Glomerular endothelial cell (primary cell): ENCODE measurements at regions not wholly inside any gene's neighbourhood (a gene's known extent, or its start where the extent isn't known, plus 50 kb on each side); places are given as distances from the start of the nearest gene placed in this dataset.

ENCODE experiments used
- DNase-seq: peaks from one replicate; pipeline ENCODE4 v3.0.0-alpha.2; 2011; ENCODE audit warnings: low read depth, low spot score; ENCODE audit errors: extremely low read depth

DNA sequence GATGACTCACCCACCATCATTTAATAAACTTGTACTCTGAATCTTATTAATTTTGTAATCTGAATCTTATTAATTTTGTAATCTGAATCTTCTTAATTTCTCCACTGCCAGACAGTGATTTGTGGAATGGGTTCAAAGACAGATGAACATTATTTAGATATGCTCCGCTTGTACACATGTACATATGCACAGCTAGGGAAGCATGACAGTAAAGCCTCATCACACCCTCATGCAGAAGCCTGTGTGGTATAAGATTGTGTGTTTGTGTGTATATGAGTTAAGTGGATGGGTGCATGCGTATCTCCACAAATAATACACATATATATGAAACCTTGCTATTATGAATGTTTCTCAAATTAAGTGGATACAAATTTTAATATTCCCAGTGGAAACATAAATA is 318.5 kb upstream of the SFRP2 start:
- no peak for DNase-seq

DNA sequence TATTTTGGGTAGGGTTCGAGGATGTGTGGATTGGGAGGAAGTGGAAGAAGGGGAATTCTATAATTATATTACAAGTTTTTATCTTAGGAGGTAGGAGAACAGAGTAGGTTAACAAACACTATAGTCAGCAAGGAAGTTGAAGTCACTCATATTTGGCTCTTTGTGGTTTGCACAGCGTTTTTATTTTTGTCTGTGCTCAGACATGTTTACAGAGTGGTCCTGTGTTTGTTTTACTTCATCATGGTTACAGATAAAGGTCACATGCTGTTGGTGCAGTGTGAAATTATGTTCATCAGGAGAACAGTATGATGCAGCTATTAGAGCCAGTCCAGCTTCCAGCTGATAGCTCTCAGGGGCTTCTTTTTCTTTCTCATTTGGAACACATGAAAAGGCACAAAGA is 299.9 kb upstream of the SFRP2 start:
- DNase-seq: no peak

DNA sequence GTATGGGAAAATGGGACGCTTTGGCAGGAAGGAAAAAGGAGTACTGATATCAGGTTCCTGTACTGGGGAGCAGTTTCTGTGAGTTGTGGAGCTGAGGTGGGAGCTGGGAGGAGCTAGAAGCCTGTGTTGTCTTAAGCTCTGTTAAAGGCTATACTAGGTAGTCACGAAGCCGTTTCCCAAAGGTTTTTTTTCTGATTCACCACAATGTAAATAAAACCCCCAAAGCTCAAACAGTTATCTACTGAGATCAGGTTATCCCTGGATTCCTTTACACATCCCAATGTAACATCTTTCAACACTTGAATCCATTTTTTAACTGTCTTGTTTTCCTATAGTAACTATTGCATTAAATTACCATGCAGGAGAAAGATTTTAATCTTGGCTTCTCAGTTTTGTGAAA is 297.4 kb upstream of the SFRP2 start:
- DNase-seq: no peak

DNA sequence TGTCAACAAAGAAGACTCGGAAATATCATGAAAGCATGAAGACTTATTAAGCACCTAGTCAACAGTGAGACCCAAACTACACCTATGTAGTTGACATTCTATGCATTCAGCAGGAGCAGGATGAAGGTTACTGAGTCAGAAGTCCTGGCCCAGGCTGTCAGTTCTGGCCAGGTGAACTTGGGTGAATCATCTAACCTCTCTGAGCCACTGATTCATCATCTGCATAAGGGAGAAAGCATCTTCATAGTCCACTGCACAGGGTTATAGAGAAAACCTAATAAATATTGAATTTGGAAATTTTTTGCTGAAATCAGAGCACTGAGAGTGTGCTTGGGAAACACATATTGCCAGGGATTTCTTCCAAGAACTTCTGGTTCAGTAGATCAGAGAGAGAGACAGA is 296.0 kb upstream of the SFRP2 start:
- DNase-seq: no peak

DNA sequence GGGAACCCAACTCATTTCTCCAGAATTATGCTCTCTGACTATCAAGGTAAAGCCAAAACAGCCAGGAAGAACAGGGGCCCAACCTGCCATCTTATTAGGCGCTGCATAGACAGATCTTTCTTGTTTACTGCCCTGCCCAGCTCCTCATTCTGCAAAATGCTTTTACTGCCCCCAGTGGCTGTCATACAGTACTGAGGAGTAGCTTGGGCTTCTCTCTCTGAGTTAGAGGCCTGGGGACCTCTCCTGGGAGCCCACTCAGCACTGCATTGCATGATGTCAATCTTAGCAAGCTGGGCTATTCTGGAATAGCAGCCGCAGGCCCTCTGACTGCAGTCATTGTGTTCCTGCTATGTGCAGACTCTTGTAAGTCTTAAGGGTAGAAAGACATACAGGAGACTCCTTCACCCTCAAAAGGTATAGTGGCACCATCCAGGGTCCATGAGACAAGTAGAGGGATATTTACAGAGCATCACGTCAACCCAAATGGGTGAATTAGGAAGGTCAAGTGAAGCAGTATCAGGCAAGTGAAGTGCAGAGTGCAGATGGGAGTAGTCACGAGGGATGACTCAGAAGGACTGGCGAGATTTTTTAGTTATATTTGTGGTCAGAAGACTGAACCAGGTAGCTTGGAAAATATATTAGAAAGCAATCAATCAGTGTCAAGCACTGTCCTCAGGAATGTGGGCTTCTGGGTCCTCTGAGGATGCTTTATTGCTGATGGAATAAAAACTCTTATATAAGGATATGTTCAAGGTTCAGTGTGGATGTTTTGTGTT is 294.1 kb upstream of the SFRP2 start:
- no peak for DNase-seq

DNA sequence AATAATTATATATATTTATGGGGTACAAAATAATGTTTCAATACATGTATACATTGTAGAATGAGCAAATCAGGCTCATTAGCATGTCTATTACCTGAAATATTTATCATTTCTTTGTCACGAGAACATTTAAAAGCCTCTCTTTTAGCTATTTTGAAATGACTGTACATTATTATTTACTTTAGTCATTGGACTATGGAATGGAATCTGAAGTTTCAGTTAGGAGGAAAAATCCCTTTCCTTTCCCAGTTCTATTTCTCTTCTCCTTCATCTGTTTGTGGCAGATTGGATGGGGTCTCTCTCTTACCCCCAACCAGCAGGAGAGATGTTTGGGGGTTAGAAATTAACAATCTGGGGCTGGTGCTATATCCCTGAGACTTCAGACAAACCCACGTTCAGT is 292.5 kb upstream of the SFRP2 start:
- no peak for DNase-seq

DNA sequence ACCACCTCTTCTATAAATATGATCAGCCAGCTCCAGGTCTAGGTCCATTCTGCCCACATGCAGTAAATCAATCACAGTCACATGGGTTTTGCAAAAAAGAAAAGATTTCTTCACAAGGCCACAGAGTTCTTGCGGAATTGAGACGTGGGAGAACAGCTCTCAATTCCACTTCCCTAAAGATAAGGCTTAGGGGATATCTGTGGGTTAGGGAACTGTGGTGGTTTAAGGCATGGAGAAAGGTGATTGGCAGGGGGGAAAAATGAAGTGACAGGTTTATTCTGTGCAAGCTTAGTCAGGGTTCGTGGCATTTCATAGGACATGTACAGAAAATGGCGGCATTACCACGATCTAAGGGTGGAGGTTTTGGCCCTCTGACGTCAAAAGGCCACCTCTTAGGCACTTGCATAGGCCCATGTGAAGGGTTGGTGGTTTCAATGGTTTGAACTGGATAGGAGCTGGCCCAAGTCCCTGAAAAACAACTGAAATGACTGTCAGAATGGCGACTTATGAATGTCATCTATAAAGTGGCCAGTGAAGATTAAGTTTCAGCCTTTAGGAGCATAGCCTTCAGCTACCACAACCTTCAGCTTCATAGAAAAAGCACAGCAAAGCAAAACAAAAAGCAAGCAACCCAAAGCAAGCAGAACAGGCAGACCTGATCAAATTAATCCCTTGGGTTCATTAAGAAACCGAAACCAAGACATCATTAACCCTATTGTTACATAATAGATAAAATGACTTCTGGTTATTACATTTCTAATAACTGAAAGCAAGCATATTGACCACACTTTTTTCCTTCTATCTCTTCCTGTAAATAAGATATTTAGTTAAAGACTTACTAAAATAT is 289.8 kb upstream of the SFRP2 start:
- DNase-seq: no peak

DNA sequence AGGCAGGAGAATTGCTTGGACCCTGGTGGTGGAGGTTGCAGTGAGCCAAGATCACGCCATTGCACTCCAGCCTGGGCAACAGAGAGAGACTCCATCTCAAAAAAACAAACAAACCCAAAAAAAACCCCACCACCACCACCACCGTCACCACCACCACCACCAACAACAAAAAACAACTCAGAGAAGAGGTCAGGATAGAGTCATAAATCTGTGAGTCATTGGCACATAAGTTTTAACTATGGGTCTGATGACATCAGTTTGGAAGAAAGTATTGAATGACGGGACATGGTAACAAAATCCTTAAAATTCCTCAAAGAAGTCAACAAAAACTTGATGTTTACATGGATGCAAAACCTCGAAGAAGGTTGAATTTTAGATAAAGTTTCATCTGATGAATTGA is 288.0 kb upstream of the SFRP2 start:
- DNase-seq: no peak

DNA sequence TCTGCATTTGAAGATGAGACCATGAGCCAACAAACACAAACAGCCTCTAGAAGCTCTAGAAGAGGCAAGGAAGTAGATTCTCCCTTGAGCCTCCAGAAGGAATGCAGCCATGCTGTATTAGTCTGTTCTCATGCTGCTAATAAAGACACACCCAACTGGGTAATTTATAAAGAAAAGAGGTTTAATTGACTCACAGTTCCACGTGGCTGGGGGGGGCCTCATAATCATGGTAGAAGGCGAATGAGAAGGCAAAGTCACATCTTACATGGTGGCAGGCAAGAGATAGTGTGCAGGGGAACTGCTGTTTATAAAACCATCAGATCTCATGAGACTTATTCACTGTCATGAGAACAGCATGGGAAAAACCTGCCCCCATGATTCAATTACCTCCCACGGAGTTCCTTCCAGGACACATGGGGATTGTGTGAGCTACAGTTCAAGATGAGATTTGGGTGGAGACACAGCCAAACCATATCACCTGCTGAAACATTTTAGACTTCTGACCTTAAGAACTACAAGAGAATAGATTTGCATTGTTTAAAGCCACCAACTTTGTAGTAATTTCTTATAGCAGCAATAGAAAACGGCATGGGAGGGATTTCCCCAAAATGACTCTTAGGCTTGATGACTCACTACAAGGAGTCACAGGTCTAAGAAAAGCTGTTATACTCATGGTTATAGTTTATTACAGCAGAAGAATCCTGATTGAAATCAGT is 284.4 kb upstream of the SFRP2 start:
- no peak for DNase-seq

DNA sequence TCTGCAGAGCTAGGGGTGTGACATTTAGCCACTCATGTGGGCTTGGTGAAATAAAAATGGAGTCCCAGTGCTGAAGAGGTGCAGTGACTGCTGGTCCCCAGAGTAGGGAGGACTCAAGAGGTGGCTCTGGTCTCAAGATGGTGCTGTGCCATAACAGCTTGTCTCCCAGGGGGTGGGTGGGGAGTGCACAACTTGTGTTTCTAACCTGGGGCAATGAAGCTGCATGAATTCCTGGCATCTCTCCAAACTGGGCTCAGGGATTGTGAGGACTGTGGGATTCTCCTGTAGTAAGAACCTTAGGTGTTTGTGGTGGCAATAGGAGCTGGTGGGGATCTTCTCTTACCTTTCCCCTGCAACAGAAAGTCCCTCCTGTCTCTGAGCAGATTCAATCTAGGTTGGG is 278.9 kb upstream of the SFRP2 start:
- no peak for DNase-seq

DNA sequence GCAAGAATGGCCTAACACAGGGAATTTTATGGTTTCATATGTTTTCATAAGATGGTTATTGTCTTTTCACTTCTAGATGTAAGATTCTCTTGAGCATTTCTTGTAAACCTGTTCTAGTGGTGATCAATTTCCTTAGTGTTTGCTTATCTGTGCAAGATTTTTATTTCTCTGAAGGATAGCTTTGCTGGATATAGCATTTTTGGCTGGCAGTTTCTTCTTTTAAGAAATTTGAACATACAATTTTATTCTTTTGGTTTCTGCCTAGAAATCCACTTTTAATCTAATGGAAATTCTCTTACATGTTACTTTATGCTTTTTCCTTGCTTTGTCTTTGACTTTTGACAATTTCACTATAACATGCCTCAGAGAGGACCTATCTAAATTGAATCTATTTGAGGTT is 276.5 kb upstream of the SFRP2 start:
- DNase-seq: no peak

DNA sequence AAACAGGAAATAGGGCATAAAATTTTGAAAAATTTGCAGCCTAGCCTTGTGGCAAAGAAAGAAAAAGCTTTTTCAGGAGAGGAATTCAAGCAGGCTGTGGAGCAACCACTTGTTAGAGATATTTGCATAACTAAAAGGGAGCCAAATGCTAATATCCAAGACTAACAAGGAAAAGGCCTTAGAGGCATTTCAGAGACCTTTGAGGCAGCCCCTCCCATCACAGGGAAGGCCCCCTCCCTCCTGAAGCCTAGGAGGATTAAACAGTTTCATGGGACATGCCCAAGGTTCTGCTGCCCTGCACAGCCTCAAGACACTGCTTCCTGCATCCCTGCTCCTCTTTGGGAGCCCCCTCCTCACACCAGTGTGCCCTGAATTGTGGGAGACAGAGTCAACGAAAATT is 275.4 kb upstream of the SFRP2 start:
- DNase-seq: no peak

DNA sequence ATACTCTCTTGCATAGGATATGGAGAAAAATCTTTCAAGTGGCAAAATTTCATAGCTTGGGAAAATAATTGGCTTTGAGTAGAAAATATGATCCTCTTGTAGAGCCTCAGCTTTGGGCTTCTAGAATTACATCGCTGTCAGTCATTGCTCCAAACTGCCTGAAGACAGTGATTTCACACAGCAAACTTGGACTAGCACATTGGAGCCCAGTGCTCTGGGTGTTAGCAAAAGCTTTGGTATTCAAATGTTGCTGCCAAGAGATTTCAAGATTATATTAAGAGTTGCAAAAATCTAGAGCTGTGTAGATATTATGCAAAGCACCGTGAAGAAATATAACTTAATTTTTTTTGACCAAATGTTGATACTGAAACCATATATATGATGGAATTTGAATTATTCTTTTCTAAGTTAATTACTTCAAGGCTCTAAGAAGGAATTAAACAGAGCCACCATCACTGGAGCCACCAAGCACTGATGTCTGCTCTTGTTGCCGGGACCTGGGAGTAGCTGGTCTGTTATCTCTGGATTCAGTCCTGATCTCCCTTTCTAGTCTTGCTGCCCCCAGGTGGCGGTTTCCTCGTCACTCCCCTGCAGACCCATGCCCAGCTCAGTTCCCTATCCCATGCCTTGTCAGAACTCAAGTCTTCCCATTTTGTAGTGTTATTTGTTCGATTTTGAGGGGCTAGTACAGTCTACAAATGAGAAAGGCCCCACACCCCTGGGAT is 260.7 kb upstream of the SFRP2 start:
- DNase-seq: no peak

DNA sequence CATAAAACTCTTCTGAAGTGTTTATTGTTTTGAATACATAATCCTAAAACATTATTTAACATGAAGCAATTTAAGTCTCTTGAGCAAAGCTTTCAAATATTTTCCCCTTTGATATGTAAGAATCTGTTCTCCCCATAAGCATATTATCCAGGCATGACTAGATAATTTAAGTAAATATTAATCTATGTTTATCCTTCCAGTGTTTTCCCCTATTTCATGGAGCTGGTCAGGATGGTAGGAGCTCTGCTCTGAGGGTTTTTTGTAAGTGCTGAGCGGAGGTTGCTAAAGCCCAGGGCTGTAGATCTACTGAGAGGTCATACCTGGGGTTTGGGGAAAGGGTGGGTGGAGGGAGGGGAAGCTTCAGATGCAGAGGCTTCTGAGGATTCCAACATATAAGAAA is 258.9 kb upstream of the SFRP2 start:
- no peak for DNase-seq

DNA sequence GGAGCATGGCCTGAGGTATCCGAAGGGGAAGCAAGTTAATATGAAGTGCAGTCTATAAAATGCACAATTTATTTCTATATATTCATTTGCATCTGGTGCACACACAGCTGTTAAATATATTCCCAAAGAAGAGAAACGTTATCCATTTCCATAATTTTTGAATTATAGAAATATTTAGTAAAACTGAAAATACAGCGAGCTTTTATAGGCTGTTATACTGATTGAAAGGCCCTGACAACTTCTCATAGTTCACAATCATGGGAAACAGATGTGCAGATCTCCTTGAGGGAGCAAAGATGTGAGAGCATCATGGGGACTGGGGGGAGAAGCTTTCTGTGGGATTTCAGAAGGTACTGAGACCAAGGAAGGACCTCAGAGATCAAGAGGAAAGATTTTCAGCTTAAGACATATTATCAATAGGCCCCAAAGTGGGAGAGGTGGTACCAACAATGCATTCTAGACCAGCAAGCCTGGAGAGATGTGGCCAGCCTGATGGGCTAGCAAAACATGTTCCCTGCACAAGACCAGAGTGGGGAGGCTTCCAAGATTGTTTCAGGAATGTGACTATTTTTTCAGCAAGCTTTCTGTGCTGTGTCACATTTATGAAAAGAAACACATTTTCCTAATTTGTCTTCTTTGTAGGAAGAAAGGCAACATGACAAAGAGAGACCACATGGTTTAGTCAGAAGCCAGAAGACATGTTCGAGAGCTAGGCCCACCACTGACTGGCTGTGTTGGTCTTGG is 256.0 kb upstream of the SFRP2 start:
- DNase-seq: no peak

DNA sequence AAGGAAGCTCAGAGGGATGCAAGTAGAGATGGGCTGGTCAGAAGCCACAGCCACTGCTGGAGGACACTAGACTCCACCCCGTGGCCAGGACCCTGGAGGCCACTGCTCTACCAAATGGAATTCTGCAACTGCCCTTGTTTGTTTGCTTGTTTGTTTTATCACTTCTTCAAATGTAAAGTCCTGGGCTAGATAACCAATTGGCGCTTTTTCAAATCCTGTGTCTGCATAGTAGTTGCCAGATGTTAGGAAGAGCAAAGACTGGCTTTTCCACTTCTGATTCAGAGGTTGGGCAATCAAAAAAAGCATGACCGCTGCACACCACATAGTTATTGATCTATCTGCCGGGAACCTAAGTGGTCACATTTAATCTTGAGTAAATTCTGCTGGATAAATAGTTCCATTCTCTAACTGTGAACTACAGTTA is 255.2 kb upstream of the SFRP2 start:
- DNase-seq: no peak

DNA sequence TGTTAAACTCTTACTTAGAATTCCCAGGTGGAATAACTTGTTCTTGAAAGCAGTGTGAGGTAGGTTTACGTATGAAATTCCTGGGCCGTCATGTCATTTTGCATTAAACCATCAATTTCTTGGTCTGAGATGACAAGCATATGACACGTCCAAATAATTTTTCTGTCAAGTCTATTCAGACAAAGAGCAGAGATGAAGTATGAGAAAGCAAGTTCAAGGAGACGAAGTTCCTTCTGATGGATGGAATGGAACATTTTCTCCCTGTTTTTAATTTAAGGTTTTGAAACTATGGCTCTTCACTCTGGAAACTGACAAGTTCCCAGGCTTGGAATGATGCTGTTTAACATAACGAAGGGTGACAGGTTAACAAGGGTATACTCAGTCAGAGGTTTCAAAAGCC is 252.8 kb upstream of the SFRP2 start:
- no peak for DNase-seq

DNA sequence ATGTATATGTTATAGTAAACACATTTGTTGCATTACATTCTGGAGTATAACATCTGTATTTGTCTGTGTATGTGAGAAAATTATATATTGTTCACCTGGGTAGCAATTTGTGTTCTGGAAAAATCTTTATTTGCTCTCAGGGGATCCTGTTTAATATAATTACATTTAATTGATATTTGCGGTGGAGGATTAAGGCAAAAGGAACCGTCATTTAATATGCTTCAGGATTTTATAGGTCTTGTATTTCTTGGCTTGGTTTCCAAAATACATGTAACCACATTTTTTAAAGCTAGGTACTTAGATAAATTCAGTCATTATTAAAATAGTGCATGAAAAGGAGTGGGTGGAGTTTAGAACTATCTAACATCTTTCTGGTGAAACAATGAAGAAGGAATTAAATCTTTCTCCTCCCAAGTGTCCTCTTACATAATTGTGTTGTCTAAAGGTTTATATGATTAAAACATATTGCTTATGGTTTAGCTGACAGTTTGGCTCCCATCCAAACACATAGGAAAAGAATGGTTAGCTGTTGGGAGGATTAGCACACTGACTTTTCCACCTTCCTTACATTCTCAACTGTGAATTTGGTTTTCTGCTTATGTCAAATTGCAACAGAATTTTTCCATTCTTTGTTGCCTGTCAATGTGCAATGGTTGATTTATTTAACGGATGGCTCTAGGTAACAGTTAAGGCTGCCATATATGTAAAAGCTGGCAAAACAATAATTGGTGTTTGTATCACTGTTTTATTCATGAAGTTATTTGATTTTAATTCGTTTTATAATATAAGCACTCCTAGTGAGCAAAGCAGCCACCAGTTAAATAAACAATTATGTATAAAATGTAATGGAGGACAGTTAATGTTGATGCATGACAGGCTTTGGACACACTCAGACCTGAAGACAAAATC is 250.8 kb upstream of the SFRP2 start:
- DNase-seq: no peak

DNA sequence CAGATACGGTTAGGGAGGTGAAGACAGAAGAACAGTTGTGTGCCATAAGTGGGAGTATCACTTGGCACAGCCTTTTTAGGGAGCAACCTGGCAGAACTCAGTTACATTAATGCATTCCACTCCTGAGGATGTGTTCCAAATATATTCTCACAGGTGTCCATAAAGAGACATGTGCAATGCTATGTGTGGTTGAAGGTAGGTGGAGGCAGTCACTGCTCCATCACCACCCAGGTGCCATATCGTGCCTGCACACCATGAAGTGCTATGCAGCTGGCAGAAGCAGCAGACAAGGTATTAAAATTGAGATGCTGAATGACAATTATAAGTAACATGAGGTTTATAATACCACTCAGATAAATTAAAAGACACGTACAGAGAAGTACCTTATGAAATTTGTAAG is 248.0 kb upstream of the SFRP2 start:
- DNase-seq: no peak
